ENCODE measurements at regions not wholly inside any gene's neighbourhood (a gene's known extent, or its start where the extent isn't known, plus 50 kb on each side); places are given as distances from the start of the nearest gene placed in this dataset.

DNA sequence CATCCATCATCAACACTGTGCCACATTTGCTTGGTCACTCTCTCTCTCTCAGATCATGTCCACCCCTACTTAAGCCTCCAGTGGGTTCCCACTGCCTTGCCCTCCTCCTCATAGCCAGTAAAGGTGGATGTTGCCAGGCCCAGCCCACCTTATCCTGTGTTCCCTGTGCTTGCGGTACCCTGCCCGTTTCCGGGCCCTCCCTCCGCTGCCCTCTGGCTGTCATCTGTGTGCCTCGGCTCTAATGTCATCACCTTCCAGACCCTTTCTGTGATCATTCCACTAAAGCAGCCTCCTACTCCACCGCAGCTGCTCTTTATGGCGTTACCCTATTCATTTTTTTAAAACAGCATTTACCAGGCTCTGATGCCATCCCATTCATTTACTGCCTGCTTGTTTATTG is 305.7 kb upstream of the SKOR2 start:
- DNase-seq (no peak), ATAC-seq (no peak)
- Histone ChIP-seq H3K9me3 (no peaks in the 10 kb centered on the region), H3K4me3 (no peak overlapping the region), H3K27ac (no peak overlapping the region), H3K36me3 (ENCODE audit: insufficient read depth in 1 of 2, low read depth in 1 of 2) (no peaks in the 10 kb centered on the region), H3K4me1 (no peaks in the 10 kb centered on the region), H3K27me3 (ENCODE audit: insufficient read depth in 3 of 3, low read length in 2 of 3) (peaks cover 0 to 20% (median 5%) of the 10 kb centered on the region in 3 donors)
- TF ChIP-seq, protein P1, sequence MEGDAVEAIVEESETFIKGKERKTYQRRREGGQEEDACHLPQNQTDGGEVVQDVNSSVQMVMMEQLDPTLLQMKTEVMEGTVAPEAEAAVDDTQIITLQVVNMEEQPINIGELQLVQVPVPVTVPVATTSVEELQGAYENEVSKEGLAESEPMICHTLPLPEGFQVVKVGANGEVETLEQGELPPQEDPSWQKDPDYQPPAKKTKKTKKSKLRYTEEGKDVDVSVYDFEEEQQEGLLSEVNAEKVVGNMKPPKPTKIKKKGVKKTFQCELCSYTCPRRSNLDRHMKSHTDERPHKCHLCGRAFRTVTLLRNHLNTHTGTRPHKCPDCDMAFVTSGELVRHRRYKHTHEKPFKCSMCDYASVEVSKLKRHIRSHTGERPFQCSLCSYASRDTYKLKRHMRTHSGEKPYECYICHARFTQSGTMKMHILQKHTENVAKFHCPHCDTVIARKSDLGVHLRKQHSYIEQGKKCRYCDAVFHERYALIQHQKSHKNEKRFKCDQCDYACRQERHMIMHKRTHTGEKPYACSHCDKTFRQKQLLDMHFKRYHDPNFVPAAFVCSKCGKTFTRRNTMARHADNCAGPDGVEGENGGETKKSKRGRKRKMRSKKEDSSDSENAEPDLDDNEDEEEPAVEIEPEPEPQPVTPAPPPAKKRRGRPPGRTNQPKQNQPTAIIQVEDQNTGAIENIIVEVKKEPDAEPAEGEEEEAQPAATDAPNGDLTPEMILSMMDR (IDR thresholded peaks at IDR 0.05): no peak
- WGBS, 3 donors: 62 to 68% (median 62%) methylated on average over 7 of the region's 7 CpGs
- intact Hi-C loops (cut with DNase I): no loop called here

DNA sequence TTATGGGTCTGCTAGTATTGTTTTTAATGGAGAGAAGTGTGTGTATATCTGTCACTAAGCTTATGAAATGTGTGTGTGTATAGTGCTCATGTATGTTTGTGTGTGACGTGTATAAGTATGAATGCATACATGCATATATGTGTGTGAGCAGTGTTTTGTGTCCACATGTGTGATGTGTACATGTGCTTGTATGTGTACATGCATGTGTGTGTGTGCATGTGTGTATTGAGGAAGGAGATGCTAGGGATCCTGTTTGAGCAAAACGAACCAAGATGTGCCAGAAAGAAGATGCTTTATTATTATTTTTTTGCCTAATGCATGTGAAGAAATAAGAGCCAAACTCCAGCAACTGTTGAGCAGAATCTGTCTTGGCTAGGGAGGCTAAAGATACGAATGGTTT is 301.3 kb upstream of the SKOR2 start:
- 77 to 83% (median 78%) methylated on average over 3 of the region's 3 CpGs for WGBS, 3 donors
- intact Hi-C loops (cut with DNase I): no loop called here
- no peaks in the 10 kb centered on the region for H3K36me3 ChIP-seq (ENCODE audit: insufficient read depth in 1 of 2, low read depth in 1 of 2)
- H3K4me3 ChIP-seq: no peak overlapping the region
- DNase-seq (no peak), ATAC-seq (no peak)
- TF ChIP-seq, protein P1 (IDR thresholded peaks at IDR 0.05): no peak
- H3K9me3 ChIP-seq: no peaks in the 10 kb centered on the region
- no peaks in the 10 kb centered on the region for H3K4me1 ChIP-seq
- H3K27ac ChIP-seq: no peak overlapping the region
- H3K27me3 ChIP-seq (ENCODE audit: insufficient read depth in 3 of 3, low read length in 2 of 3): peaks cover 0 to 8% (median 0%) of the 10 kb centered on the region in 3 donors

DNA sequence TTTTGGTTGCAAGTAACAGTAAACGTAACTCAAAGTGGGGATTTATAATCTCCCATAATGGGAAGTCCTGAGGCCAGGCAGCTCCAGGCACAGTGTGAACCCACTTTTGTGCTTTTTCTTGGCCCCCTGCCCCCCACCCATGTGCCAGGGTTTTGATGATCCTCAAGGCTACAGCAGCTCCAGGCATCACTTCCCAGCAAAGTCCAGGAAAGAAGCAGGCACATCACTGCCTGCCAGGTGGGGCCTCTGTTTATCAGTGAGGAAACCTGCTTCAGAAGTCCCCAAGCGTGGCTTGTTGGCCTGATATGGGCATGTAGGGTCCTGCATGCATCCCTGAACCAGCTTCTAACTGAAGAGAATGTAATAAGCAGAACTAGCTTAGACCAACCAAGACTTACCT is 299.2 kb upstream of the SKOR2 start:
- DNase-seq: no peak
- H3K36me3 ChIP-seq (ENCODE audit: insufficient read depth in 1 of 2, low read depth in 1 of 2): no peaks in the 10 kb centered on the region
- no peak overlapping the region for H3K4me3 ChIP-seq

DNA sequence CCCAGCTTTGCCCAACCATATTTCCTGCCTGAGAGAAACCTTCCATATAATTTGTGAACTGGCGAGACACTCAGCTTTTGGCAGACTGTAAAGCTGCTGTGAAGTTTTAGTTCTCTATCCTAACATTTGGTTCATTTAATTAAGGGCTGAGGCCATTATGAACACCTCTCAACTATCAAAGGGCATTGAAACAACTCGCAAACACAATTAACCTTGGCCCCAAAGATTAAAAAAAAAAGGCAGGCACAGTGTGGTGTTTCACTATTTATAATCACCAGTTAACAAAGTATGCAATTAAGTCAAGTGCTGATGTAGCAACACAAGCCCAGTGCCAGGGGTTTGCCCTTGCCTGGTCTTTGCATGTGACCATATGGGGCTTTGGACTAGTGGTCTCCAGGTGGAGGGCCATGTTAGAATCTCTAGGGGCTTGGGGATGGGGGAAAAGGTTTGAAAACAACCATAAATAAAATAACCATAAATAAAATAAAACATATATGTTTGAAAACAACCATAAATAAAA is 297.6 kb upstream of the SKOR2 start:
- WGBS, 3 donors: 29 to 36% (median 31%) methylated on average over 2 of the region's 2 CpGs
- intact Hi-C loops (cut with DNase I): no loop called here
- Histone ChIP-seq H3K27ac (no peak overlapping the region), H3K9me3 (no peaks in the 10 kb centered on the region), H3K36me3 (ENCODE audit: insufficient read depth in 1 of 2, low read depth in 1 of 2) (no peaks in the 10 kb centered on the region), H3K4me3 (no peak overlapping the region), H3K4me1 (no peaks in the 10 kb centered on the region), H3K27me3 (ENCODE audit: insufficient read depth in 3 of 3, low read length in 2 of 3) (peaks cover 0 to 6% (median 0%) of the 10 kb centered on the region in 3 donors)
- DNase-seq: no peak
- TF ChIP-seq, protein P1 (IDR thresholded peaks at IDR 0.05): no peak
- no peak for ATAC-seq

More for the DNA sequence above, 299.2 kb upstream of the SKOR2 start:
- Histone ChIP-seq H3K27me3 (ENCODE audit: insufficient read depth in 3 of 3, low read length in 2 of 3) (peaks cover 0 to 6% (median 0%) of the 10 kb centered on the region in 3 donors), H3K27ac (no peak overlapping the region), H3K9me3 (no peaks in the 10 kb centered on the region), H3K4me1 (no peaks in the 10 kb centered on the region)
- TF ChIP-seq, protein P1 (IDR thresholded peaks at IDR 0.05): no peak
- intact Hi-C loops (cut with DNase I): no loop called here
- WGBS, 3 donors: 43 to 72% (median 59%) methylated on average over 2 of the region's 2 CpGs
- no peak for ATAC-seq

Measured in psoas muscle (tissue), 7 donors.